Occipital lobe (tissue), 1 donor: ENCODE measurements at regions not wholly inside any gene's neighbourhood (a gene's known extent, or its start where the extent isn't known, plus 50 kb on each side); places are given as distances from the start of the nearest gene placed in this dataset.
"Not testable (repeated sequence)": the region's sequence is repeated elsewhere in the genome, so short reads cannot be mapped to it uniquely, and the experiment has no call there.

Experiments
- DNase-seq: peaks from one replicate; lab custom pipeline; 2025; lab: John Stamatoyannopoulos, UW

GRCh38 chr6:146984251-146984924 is 219.8 kb upstream of the STXBP5 start:
- no peak for DNase-seq

GRCh38 chr6:146985111-146985510 is 219.1 kb upstream of the STXBP5 start:
- no peak for DNase-seq

- no peak for DNase-seq
Measured at GRCh38 chr6:146985966-146986365, 218.3 kb upstream of the STXBP5 start.

- DNase-seq, result not testable (repeated sequence)
Measured at GRCh38 chr6:146987938-146988337, 216.3 kb upstream of the STXBP5 start.

GRCh38 chr6:146989860-146990259 is 214.4 kb upstream of the STXBP5 start:
- no peak for DNase-seq

- no peak for DNase-seq
Measured at GRCh38 chr6:146990284-146990683, 213.9 kb upstream of the STXBP5 start.

- DNase-seq, result no peak
Measured at GRCh38 chr6:146990821-146991798, 213.1 kb upstream of the STXBP5 start.

- no peak for DNase-seq
Measured at GRCh38 chr6:146997062-146997461, 207.2 kb upstream of the STXBP5 start.

- no peak for DNase-seq
Measured at GRCh38 chr6:146999766-147000165, 204.5 kb upstream of the STXBP5 start.

GRCh38 chr6:147000545-147001488 is 203.4 kb upstream of the STXBP5 start:
- DNase-seq, result no peak

GRCh38 chr6:147001621-147002020 is 202.6 kb upstream of the STXBP5 start:
- no peak for DNase-seq

GRCh38 chr6:147003186-147003585 is 201.0 kb upstream of the STXBP5 start:
- no peak for DNase-seq

- DNase-seq, result no peak
Measured at GRCh38 chr6:147005499-147005898, 198.7 kb upstream of the STXBP5 start.

- DNase-seq, result no peak
Measured at GRCh38 chr6:147007441-147007840, 196.8 kb upstream of the STXBP5 start.

- no peak for DNase-seq
Measured at GRCh38 chr6:147009358-147009757, 194.9 kb upstream of the STXBP5 start.

- DNase-seq, result no peak
Measured at GRCh38 chr6:147015674-147016073, 188.5 kb upstream of the STXBP5 start.

GRCh38 chr6:147016440-147016839 is 187.8 kb upstream of the STXBP5 start:
- DNase-seq, result no peak

GRCh38 chr6:147017153-147017552 is 187.1 kb upstream of the STXBP5 start:
- DNase-seq, result no peak

GRCh38 chr6:147019001-147019400 is 185.2 kb upstream of the STXBP5 start:
- DNase-seq, result no peak

GRCh38 chr6:147022041-147022440 is 182.2 kb upstream of the STXBP5 start:
- no peak for DNase-seq

- DNase-seq, result no peak
Measured at GRCh38 chr6:147023148-147023547, 181.1 kb upstream of the STXBP5 start.

GRCh38 chr6:147023581-147023980 is 180.6 kb upstream of the STXBP5 start:
- no peak for DNase-seq
